ENCODE measurements at regions not wholly inside any gene's neighbourhood (a gene's known extent, or its start where the extent isn't known, plus 50 kb on each side); places are given as distances from the start of the nearest gene placed in this dataset.

- DNase-seq, result no peak
Measured at GRCh38 chr17:14805348-14805747, 459.8 kb downstream of the PMP22 start.

GRCh38 chr17:14803826-14804225 is 461.3 kb downstream of the PMP22 start:
- DNase-seq, result no peak

GRCh38 chr17:14797801-14798200 is 467.3 kb downstream of the PMP22 start:
- DNase-seq, result no peak

- DNase-seq, result no peak
Measured at GRCh38 chr17:14797021-14797420, 468.1 kb downstream of the PMP22 start.

- no peak for DNase-seq
Measured at GRCh38 chr17:14794961-14795360, 470.2 kb downstream of the PMP22 start.

GRCh38 chr17:14793237-14793636 is 471.9 kb downstream of the PMP22 start:
- no peak for DNase-seq

GRCh38 chr17:14792746-14793145 is 472.4 kb downstream of the PMP22 start:
- DNase-seq, result no peak

GRCh38 chr17:14791221-14791620 is 473.9 kb downstream of the PMP22 start:
- no peak for DNase-seq

- no peak for DNase-seq
Measured at GRCh38 chr17:14790521-14790920, 474.6 kb downstream of the PMP22 start.

- no peak for DNase-seq
Measured at GRCh38 chr17:14784997-14785696, 480.0 kb downstream of the PMP22 start.

- no peak for DNase-seq
Measured at GRCh38 chr17:14781123-14781522, 480.2 kb downstream of the HS3ST3B1 start.

- no peak for DNase-seq
Measured at GRCh38 chr17:14780097-14780651, 479.3 kb downstream of the HS3ST3B1 start.

GRCh38 chr17:14779241-14779640 is 478.4 kb downstream of the HS3ST3B1 start:
- no peak for DNase-seq

- DNase-seq, result no peak
Measured at GRCh38 chr17:14777291-14777690, 476.4 kb downstream of the HS3ST3B1 start.

- no peak for DNase-seq
Measured at GRCh38 chr17:14776791-14777190, 475.9 kb downstream of the HS3ST3B1 start.

- DNase-seq, result no peak
Measured at GRCh38 chr17:14775731-14776492, 475.0 kb downstream of the HS3ST3B1 start.

- DNase-seq, result no peak
Measured at GRCh38 chr17:14774774-14775173, 473.9 kb downstream of the HS3ST3B1 start.

- DNase-seq, result no peak
Measured at GRCh38 chr17:14772776-14773175, 471.9 kb downstream of the HS3ST3B1 start.

GRCh38 chr17:14771543-14771942 is 470.7 kb downstream of the HS3ST3B1 start:
- DNase-seq, result no peak

- DNase-seq, result no peak
Measured at GRCh38 chr17:14768923-14769322, 468.0 kb downstream of the HS3ST3B1 start.

- no peak for DNase-seq
Measured at GRCh38 chr17:14762736-14763479, 462.0 kb downstream of the HS3ST3B1 start.

GRCh38 chr17:14760719-14761411 is 460.0 kb downstream of the HS3ST3B1 start:
- DNase-seq, result no peak

GRCh38 chr17:14760212-14760611 is 459.3 kb downstream of the HS3ST3B1 start:
- no peak for DNase-seq
